Tibial artery (tissue), 4 donors: ENCODE measurements at regions not wholly inside any gene's neighbourhood (a gene's known extent, or its start where the extent isn't known, plus 50 kb on each side); places are given as distances from the start of the nearest gene placed in this dataset.

Experiments
- DNase-seq, 2 donors: peaks; one replicate each; pipeline ENCODE4 v3.0.0-alpha.2; 2019
- H3K27ac ChIP-seq, 2 donors: fragments of 200-600 bp; sonication (generic) in 1 of 2; 1 replicate in 1 of 2; 2 replicates in 1 of 2; pipeline ENCODE4 v1.5.1; 2018 to 2019; ENCODE audit warnings: mild to moderate bottlenecking in 1 of 2
- H3K27me3 ChIP-seq, 2 donors: fragments of 200-600 bp; sonication (generic) in 1 of 2; one replicate each; pipeline versions ENCODE4 v1.5.1 to v1.6.0; 2016 to 2019
- H3K36me3 ChIP-seq, 3 donors: fragments of 200-600 bp; sonication (generic) in 2 of 3; one replicate each; pipeline ENCODE4 v1.5.1; 2016 to 2019; ENCODE audit warnings: mild to moderate bottlenecking in 2 of 3
- H3K4me1 ChIP-seq, 4 donors: fragments of 200-600 bp; sonication (generic) in 2 of 4; 1 replicate in 3 of 4; 2 replicates in 1 of 4; pipeline ENCODE4 v1.5.1; 2016 to 2019
- H3K4me3 ChIP-seq, 2 donors: fragments of 200-600 bp; sonication (generic) in 1 of 2; 1 replicate in 1 of 2; 2 replicates in 1 of 2; pipeline ENCODE4 v1.5.1; 2018 to 2019; ENCODE audit warnings: mild to moderate bottlenecking in 2 of 2
- H3K9me3 ChIP-seq, 3 donors: fragments of 200-600 bp; sonication (generic) in 1 of 3; one replicate each; pipeline ENCODE4 v1.5.1; 2016 to 2019
- CTCF ChIP-seq, 2 experiments: fragments of 200-600 bp in 1 of 2; fragments of 450-650 bp in 1 of 2; IDR thresholded peaks; one replicate each; pipeline ENCODE4 v1.5.1; 2017 to 2019; ENCODE audit warnings: antibody characterized with exemption in 2 of 2, mild to moderate bottlenecking in 1 of 2, moderate library complexity in 1 of 2
- intact Hi-C: fragments of 100-400 bp; cut with DNase I; formaldehyde crosslinking; loops from one replicate; pipeline ENCODE4 v1.15.0; 2023; ENCODE audit warnings: low total_unique reads

GRCh38 chr10:124298891-124299290 lies 119.8 kb downstream of the OAT start:
- intact Hi-C loops = no loop called here

GRCh38 chr10:124296813-124297788 lies 121.6 kb downstream of the OAT start:
- no peak for DNase-seq
- Histone ChIP-seq H3K4me1 (peaks cover 0 to 7% (median 3%) of the 10 kb centered on the region in 4 donors), H3K27ac (no peak overlapping the region), H3K4me3 (no peak overlapping the region), H3K27me3 (no peaks in the 10 kb centered on the region), H3K36me3 (no peaks in the 10 kb centered on the region), H3K9me3 (no peaks in the 10 kb centered on the region)
- intact Hi-C loops = no loop called here
- no peak for TF ChIP-seq CTCF (IDR thresholded peaks at IDR 0.05)

More at GRCh38 chr10:124298891-124299290, 119.8 kb downstream of the OAT start:
- H3K27ac ChIP-seq = no peak overlapping the region
- peaks cover 0 to 7% (median 3%) of the 10 kb centered on the region in 4 donors for H3K4me1 ChIP-seq
- no peaks in the 10 kb centered on the region for H3K36me3 ChIP-seq
- no peak for TF ChIP-seq CTCF (IDR thresholded peaks at IDR 0.05)
- no peaks in the 10 kb centered on the region for H3K27me3 ChIP-seq
- H3K4me3 ChIP-seq = no peak overlapping the region
- peak in 1 of 2 donors; percentile 10 for DNase-seq
- no peaks in the 10 kb centered on the region for H3K9me3 ChIP-seq

DNA sequence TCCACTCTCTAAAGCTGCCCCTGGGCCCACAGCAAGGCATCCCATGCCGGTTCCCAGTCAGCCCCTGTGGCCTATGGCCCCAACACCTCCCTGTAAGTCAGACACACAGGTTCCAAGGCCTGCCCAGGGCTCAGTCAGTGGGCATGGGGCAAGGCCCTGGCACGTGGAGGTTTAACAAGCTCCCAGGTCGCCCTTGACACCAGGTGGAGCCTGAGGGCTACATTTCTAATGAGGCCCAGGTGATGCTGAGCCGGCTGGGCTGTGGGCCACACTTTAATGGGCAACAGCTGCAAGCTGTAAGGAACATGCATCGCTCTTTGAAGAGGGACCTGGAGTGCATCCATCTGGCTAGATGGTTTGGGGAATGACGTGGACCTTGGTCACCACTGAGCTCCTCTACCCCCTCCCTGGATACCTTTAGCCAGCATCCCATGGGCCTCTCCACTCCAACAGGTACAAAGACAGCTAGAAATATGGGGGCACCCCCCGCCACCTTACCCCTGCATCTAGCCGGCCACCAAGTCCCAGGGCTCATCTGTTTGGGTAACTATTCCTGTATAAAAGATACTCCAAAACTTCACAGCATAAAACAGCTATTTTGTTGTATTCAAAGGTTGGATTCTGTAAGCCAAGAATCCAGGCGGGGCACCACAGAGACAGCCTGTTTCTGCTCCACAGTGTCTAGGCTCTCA lies 122.5 kb downstream of the OAT start:
- DNase-seq = no peak
- Histone ChIP-seq H3K27ac (no peak overlapping the region), H3K4me3 (no peak overlapping the region), H3K27me3 (no peaks in the 10 kb centered on the region), H3K9me3 (no peaks in the 10 kb centered on the region), H3K4me1 (no peaks in the 10 kb centered on the region), H3K36me3 (no peaks in the 10 kb centered on the region)
- no peak for TF ChIP-seq CTCF (IDR thresholded peaks at IDR 0.05)
- intact Hi-C loops = no loop called here

GRCh38 chr10:124294811-124295770 lies 123.6 kb downstream of the OAT start:
- no peak overlapping the region for H3K4me3 ChIP-seq
- no peak for DNase-seq
- H3K36me3 ChIP-seq = no peaks in the 10 kb centered on the region
- H3K27ac ChIP-seq = no peak overlapping the region
- intact Hi-C loops = no loop called here
- no peaks in the 10 kb centered on the region for H3K4me1 ChIP-seq
- H3K9me3 ChIP-seq = no peaks in the 10 kb centered on the region
- TF ChIP-seq CTCF (IDR thresholded peaks at IDR 0.05) = no peak
- no peaks in the 10 kb centered on the region for H3K27me3 ChIP-seq
